ENCODE measurements at regions not wholly inside any gene's neighbourhood (a gene's known extent, or its start where the extent isn't known, plus 50 kb on each side); places are given as distances from the start of the nearest gene placed in this dataset.

GRCh38 chr6:156701966-156702365 is 75.2 kb upstream of the ARID1B start:
- H3K4me3 ChIP-seq (replicated peaks in 1 of 2; ENCODE audit: low read depth in 1 of 2, low read length in 2 of 2): no peak overlapping the region
- ChIA-PET CTCF (no interaction called here), POLR2A (no interaction called here), RAD21 (ENCODE audit: low non-redundant PET in 1 of 2, low total read pairs in 2 of 2, uncharacterized antibody in 2 of 2, unreplicated experiment in 2 of 2) (no interaction called here)
- H3K4me1 ChIP-seq (ENCODE audit: control insufficient read depth in 1 of 2, insufficient read depth in 2 of 2, low read length in 2 of 2): peaks cover 0 to 5% of the 10 kb centered on the region in 2 experiments; a peak in 1 of 4 replicates
- no peak for ATAC-seq
- DNase-seq (ENCODE audit: low read depth, low spot score): no peak
- H3K9ac ChIP-seq (ENCODE audit: low read length): no peak overlapping the region
- no peaks in the 10 kb centered on the region for H3K9me3 ChIP-seq (ENCODE audit: control insufficient read depth in 1 of 2, insufficient read depth in 1 of 2, low read depth in 1 of 2, low read length in 2 of 2)
- no peak overlapping the region for H3K27ac ChIP-seq (ENCODE audit: low read depth, low read length)
- H3K9me2 ChIP-seq (ENCODE audit: insufficient read depth): no peaks in the 10 kb centered on the region
- H3K79me2 ChIP-seq (ENCODE audit: insufficient read depth, low read length): no peaks in the 10 kb centered on the region
- H4K20me1 ChIP-seq (ENCODE audit: insufficient read depth): no peaks in the 10 kb centered on the region
- H3K4me2 ChIP-seq (ENCODE audit: low read length): no peak overlapping the region
- no peak for TF ChIP-seq FOSL1 (IDR thresholded peaks at IDR 0.05; ENCODE audit: low read depth)
- no peak for TF ChIP-seq SRF (IDR thresholded peaks at IDR 0.05; ENCODE audit: low read depth)
- TF ChIP-seq RAD21 (IDR thresholded peaks at IDR 0.05; ENCODE audit: low read depth): no peak
- TF ChIP-seq CEBPB (IDR thresholded peaks at IDR 0.05; ENCODE audit: low read depth): no peak
- no peak for TF ChIP-seq ZFX (IDR thresholded peaks at IDR 0.05)
- TF ChIP-seq EZH2phosphoT487 (IDR thresholded peaks at IDR 0.05; ENCODE audit: borderline replicate concordance): no peak
- no peak for TF ChIP-seq EGR1 (IDR thresholded peaks at IDR 0.05; ENCODE audit: low read depth)
- TF ChIP-seq, protein P1, sequence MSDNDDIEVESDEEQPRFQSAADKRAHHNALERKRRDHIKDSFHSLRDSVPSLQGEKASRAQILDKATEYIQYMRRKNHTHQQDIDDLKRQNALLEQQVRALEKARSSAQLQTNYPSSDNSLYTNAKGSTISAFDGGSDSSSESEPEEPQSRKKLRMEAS (IDR thresholded peaks at IDR 0.05): no peak
- TF ChIP-seq, protein P2, sequence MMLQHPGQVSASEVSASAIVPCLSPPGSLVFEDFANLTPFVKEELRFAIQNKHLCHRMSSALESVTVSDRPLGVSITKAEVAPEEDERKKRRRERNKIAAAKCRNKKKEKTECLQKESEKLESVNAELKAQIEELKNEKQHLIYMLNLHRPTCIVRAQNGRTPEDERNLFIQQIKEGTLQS (IDR thresholded peaks at IDR 0.05): no peak
- no peak for TF ChIP-seq YY1 (IDR thresholded peaks at IDR 0.05; ENCODE audit: extremely low read depth, insufficient replicate concordance, low read depth, low read length)
- no peak for TF ChIP-seq SP1 (IDR thresholded peaks at IDR 0.05; ENCODE audit: low read depth)
- TF ChIP-seq POLR2AphosphoS5 (IDR thresholded peaks at IDR 0.05; ENCODE audit: low read depth, low read length): no peak
- TF ChIP-seq ZNF274 (IDR thresholded peaks at IDR 0.05; ENCODE audit: low read depth, low read length): no peak
- TF ChIP-seq CBX3 (IDR thresholded peaks at IDR 0.05; ENCODE audit: low read depth): no peak
- intact Hi-C loops (cut with micrococcal nuclease): no loop called here
- no TSS peak for BruUV-seq (replicated peaks)
- H3K27me3 ChIP-seq (ENCODE audit: insufficient read depth, low read length): no peaks in the 10 kb centered on the region
- no peak overlapping the region for H2AFZ ChIP-seq (ENCODE audit: low read depth, low read length, poor library complexity, severe bottlenecking)
- no peaks in the 10 kb centered on the region for H3K36me3 ChIP-seq (ENCODE audit: control insufficient read depth in 1 of 2, insufficient read depth in 2 of 2, low read length in 2 of 2)
